Endothelial cell of umbilical vein (primary cell): ENCODE measurements at regions not wholly inside any gene's neighbourhood (a gene's known extent, or its start where the extent isn't known, plus 50 kb on each side); places are given as distances from the start of the nearest gene placed in this dataset.

Experiments used
- BruUV-seq: library from RNA; stranded (reverse); fragments of 400-500 nt; replicated peaks from 2 replicates; lab custom pipeline; 2021; lab: Mats Ljungman, UMichigan
- CTCF ChIA-PET: fragments of 300-600, 350-600 bp; sonication (Branson Sonifier 250); formaldehyde crosslinking; loops from one replicate; lab custom pipeline; 2021; ENCODE audit warnings: antibody characterized with exemption, inconsistent platforms; lab: Charles Lee
- POLR2A ChIA-PET: fragments of 300-600, 350-600 bp; sonication (Branson Sonifier 250); formaldehyde crosslinking; loops from one replicate; lab custom pipeline; 2021; ENCODE audit warnings: antibody characterized with exemption, inconsistent platforms; lab: Charles Lee
- DNase-seq: peaks from one replicate; pipeline ENCODE4 v3.0.0-alpha.2; 2011; ENCODE audit warnings: low read depth, low spot score
- FAIRE-seq: peaks from 2 replicates; lab custom pipeline; 2011; peaks lifted over from hg19 to GRCh38; lab: Jason Lieb, UNC
- H2AFZ ChIP-seq: 2 replicates; pipeline ENCODE4 v1.6.0; 2012; ENCODE audit warnings: low read depth, low read length, control low read depth, inconsistent platforms
- H3K27ac ChIP-seq: 2 replicates; pipeline ENCODE4 v1.5.1; 2011; ENCODE audit warnings: low read depth, mild to moderate bottlenecking, control low read depth, low read length, moderate library complexity; ENCODE audit not compliant: insufficient read depth
- H3K27me3 ChIP-seq, 2 experiments: 2 replicates each; pipeline versions ENCODE4 v1.6.0 to v1.6.1; 2011; ENCODE audit warnings: low read length in 2 of 2, mixed read lengths in 1 of 2; ENCODE audit not compliant: control insufficient read depth in 2 of 2, insufficient read depth in 2 of 2
- H3K36me3 ChIP-seq, 2 experiments: 2 replicates in 1 of 2; 3 replicates in 1 of 2; pipeline ENCODE4 v1.5.1; 2011; ENCODE audit warnings: low read length in 2 of 2, mild to moderate bottlenecking in 1 of 2, moderate library complexity in 1 of 2; ENCODE audit not compliant: control insufficient read depth in 2 of 2, insufficient read depth in 2 of 2; ENCODE audit errors: extremely low read depth in 1 of 2
- H3K4me1 ChIP-seq: 3 replicates; pipeline ENCODE4 v1.5.1; 2011; ENCODE audit warnings: mild to moderate bottlenecking, low read length; ENCODE audit not compliant: control insufficient read depth, insufficient read depth; ENCODE audit errors: extremely low read depth
- H3K4me2 ChIP-seq: 2 replicates; pipeline ENCODE4 v1.6.1; 2011; ENCODE audit warnings: low read length, control low read depth, mixed read lengths; ENCODE audit not compliant: insufficient read depth
- H3K4me3 ChIP-seq, 3 experiments: fragments of 200-600 bp in 1 of 3; sonication (generic), shearing (Covaris generic) in 1 of 3; replicated peaks in 1 of 3; 2 replicates each; pipeline ENCODE4 v1.5.1; 2011 to 2016; ENCODE audit warnings: control low read depth in 3 of 3, low read length in 3 of 3, mild to moderate bottlenecking in 2 of 3, inconsistent platforms in 1 of 3, low read depth in 1 of 3, moderate library complexity in 1 of 3; ENCODE audit not compliant: insufficient read depth in 1 of 3
- H3K79me2 ChIP-seq: 2 replicates; pipeline ENCODE4 v1.6.0; 2012; ENCODE audit warnings: low read length, inconsistent platforms; ENCODE audit not compliant: control insufficient read depth, insufficient read depth
- H3K9ac ChIP-seq: replicated peaks from 2 replicates; pipeline ENCODE3; 2011; ENCODE audit warnings: low read length, control low read depth; ENCODE audit not compliant: insufficient read depth; ENCODE audit errors: extremely low read depth
- H3K9me1 ChIP-seq: replicated peaks from 3 replicates; pipeline ENCODE4 v1.6.0; 2011; ENCODE audit warnings: mild to moderate bottlenecking, low read length; ENCODE audit not compliant: control insufficient read depth, insufficient read depth; ENCODE audit errors: extremely low read depth
- H3K9me3 ChIP-seq: replicated peaks from 2 replicates; pipeline ENCODE4 v1.5.1; 2012; ENCODE audit warnings: low read length, inconsistent platforms; ENCODE audit not compliant: control insufficient read depth, insufficient read depth
- H4K20me1 ChIP-seq: replicated peaks from 2 replicates; pipeline ENCODE3; 2011; ENCODE audit warnings: mild to moderate bottlenecking, low read length; ENCODE audit not compliant: control insufficient read depth, insufficient read depth; ENCODE audit errors: extremely low read depth
- CTCF ChIP-seq, 2 donors: IDR thresholded peaks; 1 replicate in 1 of 2; 2 replicates in 1 of 2; pipeline ENCODE4 v1.5.1; 2011; ENCODE audit warnings: low read length in 2 of 2, mild to moderate bottlenecking in 2 of 2, moderate library complexity in 2 of 2, control low read depth in 1 of 2, inconsistent platforms in 1 of 2, low read depth in 1 of 2; ENCODE audit not compliant: insufficient read depth in 1 of 2; ENCODE audit errors: extremely low read depth in 1 of 2
- EZH2 ChIP-seq: IDR thresholded peaks from 2 replicates; pipeline ENCODE4 v1.6.1; 2012; ENCODE audit warnings: borderline replicate concordance, low read depth, mild to moderate bottlenecking, moderate library complexity, low read length, inconsistent platforms; ENCODE audit not compliant: severe bottlenecking
- FOS ChIP-seq: IDR thresholded peaks from 2 replicates; pipeline ENCODE4 v1.6.1; 2011; ENCODE audit warnings: mild to moderate bottlenecking, low read length, moderate library complexity, borderline replicate concordance; ENCODE audit not compliant: insufficient read depth
- GATA2 ChIP-seq: IDR thresholded peaks from 2 replicates; pipeline ENCODE4 v1.7.0; 2011; ENCODE audit warnings: low read depth, mild to moderate bottlenecking, moderate library complexity, mixed read lengths, low read length; ENCODE audit not compliant: insufficient read length, insufficient read depth
- JUN ChIP-seq: IDR thresholded peaks from 2 replicates; pipeline ENCODE4 v1.6.1; 2011; ENCODE audit warnings: borderline replicate concordance, low read depth; ENCODE audit not compliant: insufficient read length, insufficient read depth
- MYC ChIP-seq: IDR thresholded peaks from one replicate; pipeline ENCODE4 v1.6.1; 2011; ENCODE audit warnings: mild to moderate bottlenecking, low read depth, low read length
- POLR2A ChIP-seq: IDR thresholded peaks from 2 replicates; pipeline ENCODE4 v1.6.1; 2012; ENCODE audit warnings: low read depth, mild to moderate bottlenecking, control low read depth, low read length
- POLR2AphosphoS5 ChIP-seq: IDR thresholded peaks from 2 replicates; pipeline ENCODE4 v1.6.1; 2012; ENCODE audit warnings: low read depth, mild to moderate bottlenecking, control low read depth, low read length, moderate library complexity; ENCODE audit not compliant: insufficient read depth
- dilution Hi-C: fragments of 300-500 bp; cut with MboI; formaldehyde crosslinking; loops from one replicate; pipeline ENCODE4 v1.15.0; 2019; ENCODE audit warnings: low sequenced_read_pairs; ENCODE audit not compliant: extremely low pct_ligation_motif_present
- intact Hi-C: fragments of 100-400 bp; cut with micrococcal nuclease; formaldehyde crosslinking; loops from one replicate; pipeline ENCODE4 v1.10.0; 2022
- TF ChIP-seq, protein P1 (sequence below): IDR thresholded peaks from 2 replicates; pipeline ENCODE4 v1.6.1; 2011; ENCODE audit not compliant: insufficient read depth, insufficient read length

GRCh38 chr10:118808601-118809356 lies 54.0 kb upstream of the CACUL1 start:
- BruUV-seq = no TSS peak
- CTCF ChIA-PET = no interaction called here
- no peaks in the 10 kb centered on the region for H3K27me3 ChIP-seq
- no peaks in the 10 kb centered on the region for H3K79me2 ChIP-seq
- DNase-seq (no peak), FAIRE-seq (no peak)
- TF ChIP-seq POLR2A = no peak
- no peak for TF ChIP-seq GATA2
- no peak for TF ChIP-seq CTCF (IDR thresholded peaks at IDR 0.05; ENCODE audit: extremely low read depth in 1 of 2, insufficient read depth in 1 of 2, low read depth in 1 of 2, low read length in 2 of 2)
- no peak for TF ChIP-seq FOS
- TF ChIP-seq, protein P1, sequence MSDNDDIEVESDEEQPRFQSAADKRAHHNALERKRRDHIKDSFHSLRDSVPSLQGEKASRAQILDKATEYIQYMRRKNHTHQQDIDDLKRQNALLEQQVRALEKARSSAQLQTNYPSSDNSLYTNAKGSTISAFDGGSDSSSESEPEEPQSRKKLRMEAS = no peak
- no peak for TF ChIP-seq POLR2AphosphoS5
- no peak for TF ChIP-seq MYC
- TF ChIP-seq JUN = no peak
- TF ChIP-seq EZH2 = no peak
- POLR2A ChIA-PET = no interaction called here
- intact Hi-C loops (no loop called here), dilution Hi-C loops (no loop called here)
- H3K4me1 ChIP-seq = no peaks in the 10 kb centered on the region
- no peaks in the 10 kb centered on the region for H3K36me3 ChIP-seq
- H4K20me1 ChIP-seq = no peaks in the 10 kb centered on the region
- H3K9me1 ChIP-seq = no peaks in the 10 kb centered on the region
- H3K9me3 ChIP-seq = no peaks in the 10 kb centered on the region
- H3K27ac ChIP-seq = no peak overlapping the region
- no peak overlapping the region for H3K4me2 ChIP-seq
- H2AFZ ChIP-seq = no peak overlapping the region
- H3K4me3 ChIP-seq = no peak overlapping the region
- no peak overlapping the region for H3K9ac ChIP-seq
